CD4-positive, alpha-beta T cell treated with Interleukin-17A for 4 hours (primary cell): ENCODE measurements at regions not wholly inside any gene's neighbourhood (a gene's known extent, or its start where the extent isn't known, plus 50 kb on each side); places are given as distances from the start of the nearest gene placed in this dataset.

Experiments used
- DNase-seq: peaks from one replicate; pipeline ENCODE4 v3.0.0-alpha.2; 2020; ENCODE audit warnings: mixed read lengths

GRCh38 chr2:199707593-199708185 is 143.3 kb downstream of the FTCDNL1 start:
- DNase-seq: no peak

- no peak for DNase-seq
These were observed 145.5 kb downstream of the FTCDNL1 start for GRCh38 chr2:199705538-199705937.

GRCh38 chr2:199704358-199705238 is 146.4 kb downstream of the FTCDNL1 start:
- DNase-seq: peak; percentile 15

- DNase-seq: no peak
These were observed 147.8 kb downstream of the FTCDNL1 start for GRCh38 chr2:199703199-199703598.

GRCh38 chr2:199697469-199697868 is 153.5 kb downstream of the FTCDNL1 start:
- DNase-seq: no peak

GRCh38 chr2:199696048-199696447 is 154.9 kb downstream of the FTCDNL1 start:
- no peak for DNase-seq

GRCh38 chr2:199693861-199694260 is 157.1 kb downstream of the FTCDNL1 start:
- DNase-seq: no peak

- DNase-seq: no peak
These were observed 158.5 kb downstream of the FTCDNL1 start for GRCh38 chr2:199692489-199692888.

- no peak for DNase-seq
These were observed 160.8 kb downstream of the FTCDNL1 start for GRCh38 chr2:199690225-199690624.

GRCh38 chr2:199685669-199686068 is 165.3 kb downstream of the FTCDNL1 start:
- no peak for DNase-seq

GRCh38 chr2:199684832-199685231 is 166.2 kb downstream of the FTCDNL1 start:
- no peak for DNase-seq

- no peak for DNase-seq
These were observed 166.8 kb downstream of the FTCDNL1 start for GRCh38 chr2:199684168-199684567.

GRCh38 chr2:199682001-199682400 is 169.0 kb downstream of the FTCDNL1 start:
- DNase-seq: no peak

GRCh38 chr2:199680482-199680881 is 170.5 kb downstream of the FTCDNL1 start:
- no peak for DNase-seq

- no peak for DNase-seq
These were observed 171.1 kb downstream of the FTCDNL1 start for GRCh38 chr2:199679883-199680282.

GRCh38 chr2:199677881-199678280 is 173.1 kb downstream of the FTCDNL1 start:
- DNase-seq: no peak

GRCh38 chr2:199668645-199669044 is 182.3 kb downstream of the FTCDNL1 start:
- no peak for DNase-seq

- no peak for DNase-seq
These were observed 187.8 kb downstream of the FTCDNL1 start for GRCh38 chr2:199663157-199663556.

GRCh38 chr2:199662255-199662654 is 188.7 kb downstream of the FTCDNL1 start:
- no peak for DNase-seq

GRCh38 chr2:199660167-199660566 is 190.8 kb downstream of the FTCDNL1 start:
- no peak for DNase-seq

GRCh38 chr2:199659207-199659606 is 191.8 kb downstream of the FTCDNL1 start:
- DNase-seq: no peak

- no peak for DNase-seq
These were observed 188.7 kb upstream of the SATB2 start for GRCh38 chr2:199646439-199646838.

- no peak for DNase-seq
These were observed 173.4 kb upstream of the SATB2 start for GRCh38 chr2:199631129-199631528.

GRCh38 chr2:199629301-199629700 is 171.6 kb upstream of the SATB2 start:
- no peak for DNase-seq
